GM13976 (cell line): ENCODE measurements at regions not wholly inside any gene's neighbourhood (a gene's known extent, or its start where the extent isn't known, plus 50 kb on each side); places are given as distances from the start of the nearest gene placed in this dataset.

Source experiments
- DNase-seq: peaks from one replicate; pipeline ENCODE4 v3.0.0; 2012; ENCODE audit warnings: low spot score
- CTCF ChIP-seq: IDR thresholded peaks from 2 replicates; pipeline ENCODE4 v1.5.1; 2012; ENCODE audit warnings: borderline replicate concordance, mild to moderate bottlenecking; ENCODE audit not compliant: insufficient read depth; ENCODE audit errors: extremely low read depth, missing control alignments, control extremely low read depth
- in situ Hi-C: fragments of 300-500 bp; cut with MboI; formaldehyde crosslinking; loops from one replicate; pipeline ENCODE4 v1.12.0; 2022; ENCODE audit warnings: low sequenced_read_pairs, mixed read lengths, inconsistent platforms; ENCODE audit not compliant: unreplicated experiment

GRCh38 chr17:33371377-33371776 is 78.3 kb upstream of the ASIC2 start:
- no peak for TF ChIP-seq CTCF

GRCh38 chr17:33373273-33373672 is 80.2 kb upstream of the ASIC2 start:
- DNase-seq, result no peak
- no peak for TF ChIP-seq CTCF
- in situ Hi-C loops, result no loop called here

More at GRCh38 chr17:33371377-33371776, 78.3 kb upstream of the ASIC2 start:
- in situ Hi-C loops, result no loop called here
- no peak for DNase-seq

GRCh38 chr17:33375103-33375502 is 82.0 kb upstream of the ASIC2 start:
- no peak for TF ChIP-seq CTCF

GRCh38 chr17:33375783-33376182 is 82.7 kb upstream of the ASIC2 start:
- in situ Hi-C loops, result no loop called here

More at GRCh38 chr17:33375103-33375502, 82.0 kb upstream of the ASIC2 start:
- in situ Hi-C loops, result no loop called here
- no peak for DNase-seq

GRCh38 chr17:33377837-33378595 is 84.9 kb upstream of the ASIC2 start:
- no peak for DNase-seq
- in situ Hi-C loops, result no loop called here
- no peak for TF ChIP-seq CTCF

More at GRCh38 chr17:33375783-33376182, 82.7 kb upstream of the ASIC2 start:
- no peak for DNase-seq
- TF ChIP-seq CTCF, result no peak

GRCh38 chr17:33381201-33381600 is 88.1 kb upstream of the ASIC2 start:
- in situ Hi-C loops, result no loop called here
- DNase-seq, result no peak
- TF ChIP-seq CTCF, result no peak
